AG08395 (cell line): ENCODE measurements at regions not wholly inside any gene's neighbourhood (a gene's known extent, or its start where the extent isn't known, plus 50 kb on each side); places are given as distances from the start of the nearest gene placed in this dataset.
A peak's percentile ranks its signal among the peaks of the same experiment; 100 is the strongest.

Experiments
- DNase-seq: peaks from one replicate; pipeline ENCODE4 v3.0.0; 2012; ENCODE audit warnings: mixed read lengths, low spot score

- DNase-seq = no peak
Measured at GRCh38 chr18:5640939-5641338, 97.1 kb upstream of the EPB41L3 start.

GRCh38 chr18:5639131-5639530 is 95.3 kb upstream of the EPB41L3 start:
- DNase-seq = no peak

GRCh38 chr18:5632041-5632440 is 88.2 kb upstream of the EPB41L3 start:
- DNase-seq = no peak

GRCh38 chr18:5630900-5631413 is 87.2 kb upstream of the EPB41L3 start:
- no peak for DNase-seq

GRCh38 chr18:5630057-5630899 is 86.5 kb upstream of the EPB41L3 start:
- DNase-seq = peak; percentile 69

GRCh38 chr18:5628512-5629255 is 84.9 kb upstream of the EPB41L3 start:
- peak; percentile 27 for DNase-seq

- DNase-seq = no peak
Measured at GRCh38 chr18:5627776-5628511, 84.1 kb upstream of the EPB41L3 start.

- DNase-seq = no peak
Measured at GRCh38 chr18:5626130-5626880, 82.5 kb upstream of the EPB41L3 start.

- DNase-seq = no peak
Measured at GRCh38 chr18:5625076-5625475, 81.3 kb upstream of the EPB41L3 start.

GRCh38 chr18:5622905-5623304 is 79.1 kb upstream of the EPB41L3 start:
- DNase-seq = no peak

GRCh38 chr18:5620289-5620688 is 76.5 kb upstream of the EPB41L3 start:
- no peak for DNase-seq

GRCh38 chr18:5619376-5619775 is 75.6 kb upstream of the EPB41L3 start:
- DNase-seq = no peak

GRCh38 chr18:5618047-5618688 is 74.4 kb upstream of the EPB41L3 start:
- DNase-seq = no peak

GRCh38 chr18:5611221-5611620 is 67.4 kb upstream of the EPB41L3 start:
- no peak for DNase-seq

- no peak for DNase-seq
Measured at GRCh38 chr18:5608846-5609245, 65.0 kb upstream of the EPB41L3 start.

GRCh38 chr18:5606951-5607350 is 63.2 kb upstream of the EPB41L3 start:
- DNase-seq = no peak

- DNase-seq = no peak
Measured at GRCh38 chr18:5604778-5605177, 61.0 kb upstream of the EPB41L3 start.

- DNase-seq = no peak
Measured at GRCh38 chr18:5603153-5603552, 59.4 kb upstream of the EPB41L3 start.

- DNase-seq = no peak
Measured at GRCh38 chr18:5601188-5601624, 57.4 kb upstream of the EPB41L3 start.

- DNase-seq = peak; percentile 9
Measured at GRCh38 chr18:5600378-5601071, 56.7 kb upstream of the EPB41L3 start.
